ENCODE measurements at regions not wholly inside any gene's neighbourhood (a gene's known extent, or its start where the extent isn't known, plus 50 kb on each side); places are given as distances from the start of the nearest gene placed in this dataset.

- TF ChIP-seq, protein P1, sequence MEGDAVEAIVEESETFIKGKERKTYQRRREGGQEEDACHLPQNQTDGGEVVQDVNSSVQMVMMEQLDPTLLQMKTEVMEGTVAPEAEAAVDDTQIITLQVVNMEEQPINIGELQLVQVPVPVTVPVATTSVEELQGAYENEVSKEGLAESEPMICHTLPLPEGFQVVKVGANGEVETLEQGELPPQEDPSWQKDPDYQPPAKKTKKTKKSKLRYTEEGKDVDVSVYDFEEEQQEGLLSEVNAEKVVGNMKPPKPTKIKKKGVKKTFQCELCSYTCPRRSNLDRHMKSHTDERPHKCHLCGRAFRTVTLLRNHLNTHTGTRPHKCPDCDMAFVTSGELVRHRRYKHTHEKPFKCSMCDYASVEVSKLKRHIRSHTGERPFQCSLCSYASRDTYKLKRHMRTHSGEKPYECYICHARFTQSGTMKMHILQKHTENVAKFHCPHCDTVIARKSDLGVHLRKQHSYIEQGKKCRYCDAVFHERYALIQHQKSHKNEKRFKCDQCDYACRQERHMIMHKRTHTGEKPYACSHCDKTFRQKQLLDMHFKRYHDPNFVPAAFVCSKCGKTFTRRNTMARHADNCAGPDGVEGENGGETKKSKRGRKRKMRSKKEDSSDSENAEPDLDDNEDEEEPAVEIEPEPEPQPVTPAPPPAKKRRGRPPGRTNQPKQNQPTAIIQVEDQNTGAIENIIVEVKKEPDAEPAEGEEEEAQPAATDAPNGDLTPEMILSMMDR (IDR thresholded peaks at IDR 0.05; ENCODE audit: low read depth, low read length): no peak
- no peak for TF ChIP-seq MYC (IDR thresholded peaks at IDR 0.05; ENCODE audit: low read depth, low read length)
- TF ChIP-seq MAX (IDR thresholded peaks at IDR 0.05; ENCODE audit: low read depth, low read length): no peak
- no peak for TF ChIP-seq POLR2A (IDR thresholded peaks at IDR 0.05; ENCODE audit: extremely low read depth, insufficient read length)
- no peak for DNase-seq (ENCODE audit: low read depth)
- no peak overlapping the region for H3K4me3 ChIP-seq (ENCODE audit: low read depth, low read length)
Observed at GRCh38 chr10:131804551-131805295, 96.1 kb upstream of the PPP2R2D start.

GRCh38 chr10:131805696-131806095 lies 95.1 kb upstream of the PPP2R2D start:
- H3K4me3 ChIP-seq (ENCODE audit: low read depth, low read length): no peak overlapping the region
- TF ChIP-seq MYC (IDR thresholded peaks at IDR 0.05; ENCODE audit: low read depth, low read length): no peak
- TF ChIP-seq MAX (IDR thresholded peaks at IDR 0.05; ENCODE audit: low read depth, low read length): no peak
- TF ChIP-seq, protein P1 (IDR thresholded peaks at IDR 0.05; ENCODE audit: low read depth, low read length): no peak
- no peak for TF ChIP-seq POLR2A (IDR thresholded peaks at IDR 0.05; ENCODE audit: extremely low read depth, insufficient read length)
- DNase-seq (ENCODE audit: low read depth): no peak

DNA sequence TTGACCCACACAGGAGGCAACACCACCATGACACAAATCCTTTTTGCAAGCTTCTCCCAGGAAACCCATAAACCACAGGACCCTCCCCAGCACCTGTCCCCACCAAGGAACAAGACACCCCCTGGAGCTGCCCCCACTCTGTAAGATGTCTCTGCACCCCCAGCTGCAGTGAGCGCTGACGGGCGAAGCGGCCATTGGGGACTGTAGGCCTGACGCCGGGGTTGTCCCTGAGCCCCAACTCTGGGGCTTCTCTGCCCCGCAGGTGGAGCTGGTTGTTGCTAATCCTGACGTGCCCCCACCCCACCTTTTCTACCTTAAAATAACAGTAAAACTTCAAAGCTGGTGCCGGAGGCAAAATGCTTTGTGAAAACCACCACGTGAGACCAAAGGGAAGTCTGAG lies 94.7 kb upstream of the PPP2R2D start:
- TF ChIP-seq, protein P1 (IDR thresholded peaks at IDR 0.05; ENCODE audit: low read depth, low read length): no peak
- no peak for TF ChIP-seq POLR2A (IDR thresholded peaks at IDR 0.05; ENCODE audit: extremely low read depth, insufficient read length)
- no peak for TF ChIP-seq MYC (IDR thresholded peaks at IDR 0.05; ENCODE audit: low read depth, low read length)
- no peak for TF ChIP-seq MAX (IDR thresholded peaks at IDR 0.05; ENCODE audit: low read depth, low read length)
- DNase-seq (ENCODE audit: low read depth): no peak

DNA sequence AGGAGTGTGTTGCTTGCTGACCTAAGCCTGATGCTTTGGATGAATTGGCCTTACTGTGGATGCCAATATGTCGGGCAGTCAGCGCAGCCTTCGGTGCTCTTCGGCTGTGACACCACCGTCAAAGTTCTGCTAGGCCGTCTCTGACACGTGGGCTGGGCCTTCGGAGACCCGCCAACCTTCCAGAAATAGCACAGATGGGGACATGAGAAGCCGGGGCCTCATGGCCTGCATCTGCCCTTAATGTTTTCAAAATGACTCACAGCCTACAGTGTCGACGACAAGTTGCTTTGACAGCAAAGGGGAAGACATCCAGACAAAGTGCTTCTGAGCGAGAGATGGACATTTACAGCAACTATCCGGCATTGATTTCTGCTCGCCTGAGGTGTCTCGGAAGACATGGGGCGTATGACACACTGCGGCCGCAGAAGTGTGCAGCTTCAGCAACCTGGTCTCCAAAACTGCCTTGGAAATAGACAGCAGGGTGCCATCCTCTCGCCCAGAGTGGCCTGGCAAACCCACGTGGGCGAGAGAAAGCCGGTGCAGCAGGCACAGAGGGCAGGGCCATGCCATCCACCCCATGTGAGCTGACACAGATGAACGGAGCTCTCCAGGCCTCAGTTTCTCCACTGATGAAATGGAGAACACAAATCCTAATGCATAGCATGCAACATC lies 94.0 kb upstream of the PPP2R2D start:
- DNase-seq (ENCODE audit: low read depth): no peak
- no peak overlapping the region for H3K4me3 ChIP-seq (ENCODE audit: low read depth, low read length)
- TF ChIP-seq POLR2A (IDR thresholded peaks at IDR 0.05; ENCODE audit: extremely low read depth, insufficient read length): no peak

More for the DNA sequence above, 94.7 kb upstream of the PPP2R2D start:
- no peak overlapping the region for H3K4me3 ChIP-seq (ENCODE audit: low read depth, low read length)

DNA sequence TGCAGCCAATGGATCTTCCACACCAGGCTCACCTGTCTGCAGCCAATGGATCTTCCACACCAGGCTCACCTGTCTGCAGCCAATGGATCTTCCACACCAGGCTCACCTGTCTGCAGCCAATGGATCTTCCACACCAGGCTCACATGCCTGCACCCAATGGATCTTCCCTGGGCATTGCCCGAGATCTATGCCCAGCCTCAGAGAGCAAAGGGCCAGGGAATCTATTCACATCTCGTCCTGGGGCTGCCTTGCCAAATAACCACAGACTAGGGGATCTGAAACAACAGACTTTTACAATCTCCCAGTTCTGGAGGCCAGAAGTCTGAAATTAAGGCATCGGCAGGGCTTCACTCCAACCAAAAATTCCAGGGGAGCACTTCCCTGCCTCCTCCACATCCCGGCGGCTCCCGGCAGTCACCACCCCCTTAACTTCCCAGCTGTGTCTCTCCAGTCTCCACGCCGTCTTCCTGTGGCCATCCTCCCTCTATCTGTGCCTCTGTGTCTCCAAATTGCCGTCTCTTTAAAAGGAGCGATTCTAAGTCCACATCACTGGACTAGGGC lies 92.4 kb upstream of the PPP2R2D start:
- H3K4me3 ChIP-seq (ENCODE audit: low read depth, low read length): no peak overlapping the region
- TF ChIP-seq POLR2A (IDR thresholded peaks at IDR 0.05; ENCODE audit: extremely low read depth, insufficient read length) (no peak), MAX (IDR thresholded peaks at IDR 0.05; ENCODE audit: low read depth, low read length) (no peak), MYC (IDR thresholded peaks at IDR 0.05; ENCODE audit: low read depth, low read length) (no peak)
- TF ChIP-seq, protein P1 (IDR thresholded peaks at IDR 0.05; ENCODE audit: low read depth, low read length): no peak
- no peak for DNase-seq (ENCODE audit: low read depth)

All from NB4 (cell line).